Hepatocyte (in vitro differentiated cells): ENCODE measurements at regions not wholly inside any gene's neighbourhood (a gene's known extent, or its start where the extent isn't known, plus 50 kb on each side); places are given as distances from the start of the nearest gene placed in this dataset.

ENCODE experiments used
- EZH2 ChIP-seq: fragments of 200-600 bp; sonication (generic); IDR thresholded peaks from 2 replicates; pipeline ENCODE4 v1.6.1; 2016; ENCODE audit warnings: antibody characterized with exemption, mild to moderate bottlenecking, borderline replicate concordance
- TF ChIP-seq, protein P1 (sequence below): fragments of 200-600 bp; sonication (generic); IDR thresholded peaks from 2 replicates; pipeline ENCODE4 v1.5.1; 2016; ENCODE audit warnings: antibody characterized with exemption, mild to moderate bottlenecking; ENCODE audit not compliant: poor library complexity

- TF ChIP-seq, protein P1, sequence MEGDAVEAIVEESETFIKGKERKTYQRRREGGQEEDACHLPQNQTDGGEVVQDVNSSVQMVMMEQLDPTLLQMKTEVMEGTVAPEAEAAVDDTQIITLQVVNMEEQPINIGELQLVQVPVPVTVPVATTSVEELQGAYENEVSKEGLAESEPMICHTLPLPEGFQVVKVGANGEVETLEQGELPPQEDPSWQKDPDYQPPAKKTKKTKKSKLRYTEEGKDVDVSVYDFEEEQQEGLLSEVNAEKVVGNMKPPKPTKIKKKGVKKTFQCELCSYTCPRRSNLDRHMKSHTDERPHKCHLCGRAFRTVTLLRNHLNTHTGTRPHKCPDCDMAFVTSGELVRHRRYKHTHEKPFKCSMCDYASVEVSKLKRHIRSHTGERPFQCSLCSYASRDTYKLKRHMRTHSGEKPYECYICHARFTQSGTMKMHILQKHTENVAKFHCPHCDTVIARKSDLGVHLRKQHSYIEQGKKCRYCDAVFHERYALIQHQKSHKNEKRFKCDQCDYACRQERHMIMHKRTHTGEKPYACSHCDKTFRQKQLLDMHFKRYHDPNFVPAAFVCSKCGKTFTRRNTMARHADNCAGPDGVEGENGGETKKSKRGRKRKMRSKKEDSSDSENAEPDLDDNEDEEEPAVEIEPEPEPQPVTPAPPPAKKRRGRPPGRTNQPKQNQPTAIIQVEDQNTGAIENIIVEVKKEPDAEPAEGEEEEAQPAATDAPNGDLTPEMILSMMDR = no peak
- TF ChIP-seq EZH2 = no peak
These were observed 624.5 kb downstream of the RFPL4B start for GRCh38 chr6:112971651-112972050.
